GM12878 (cell line): ENCODE measurements at regions not wholly inside any gene's neighbourhood (a gene's known extent, or its start where the extent isn't known, plus 50 kb on each side); places are given as distances from the start of the nearest gene placed in this dataset.
A peak's percentile ranks its signal among the peaks of the same experiment; 100 is the strongest.

ENCODE experiments used
- ATAC-seq: fragments of 200-7000 bp; cut with Tn5 transposase; 3 replicates; pipeline ENCODE4 v1.9.1; 2020; ENCODE audit warnings: mild to moderate bottlenecking, moderate library complexity
- BruUV-seq: library from RNA; stranded (reverse); fragments of 400-500 nt; replicated peaks from 2 replicates; lab custom pipeline; 2021; lab: Mats Ljungman, UMichigan
- CTCF ChIA-PET: fragments of 300-600 bp; sonication (Branson Sonifier 250); formaldehyde crosslinking; extraction: SDS; loops from one replicate; lab custom pipeline; 2021; ENCODE audit warnings: inconsistent platforms; lab: Yijun Ruan, JAX
- POLR2A ChIA-PET: fragments of 350-600 bp; formaldehyde crosslinking; extraction: SDS; loops from one replicate; lab custom pipeline; 2021; ENCODE audit warnings: inconsistent platforms; lab: Charles Lee
- RAD21 ChIA-PET: fragments of 300-600 bp; sonication (Branson Sonifier 250); formaldehyde crosslinking; loops from one replicate; lab custom pipeline; 2023; ENCODE audit warnings: antibody characterized with exemption; ENCODE audit not compliant: unreplicated experiment; lab: Charles Lee
- SMC1A ChIA-PET: fragments of 300-600 bp; sonication (Branson Sonifier 250); formaldehyde crosslinking; loops from one replicate; lab custom pipeline; 2023; ENCODE audit not compliant: unreplicated experiment, uncharacterized antibody; lab: Charles Lee
- DNase-seq: peaks from one replicate; pipeline ENCODE4 v3.0.0-alpha.2; 2011; ENCODE audit warnings: low read depth, low spot score
- FAIRE-seq: peaks from 3 replicates; lab custom pipeline; 2011; peaks lifted over from hg19 to GRCh38; lab: Jason Lieb, UNC
- H2AFZ ChIP-seq: 2 replicates; pipeline ENCODE4 v1.6.0; 2011; ENCODE audit warnings: low read depth, low read length, control low read depth; ENCODE audit not compliant: control insufficient read depth
- H3K27ac ChIP-seq: 2 replicates; pipeline ENCODE4 v1.5.1; 2011; ENCODE audit warnings: control low read depth; ENCODE audit not compliant: control insufficient read depth, insufficient read depth
- H3K27me3 ChIP-seq, 2 experiments: replicated peaks in 1 of 2; 2 replicates each; pipeline versions ENCODE4 v1.6.0 to v1.6.1; 2011; ENCODE audit warnings: low read length in 1 of 2; ENCODE audit not compliant: control insufficient read depth in 2 of 2, insufficient read depth in 2 of 2
- H3K36me3 ChIP-seq, 2 experiments: 2 replicates each; pipeline ENCODE4 v1.5.1; 2011; ENCODE audit warnings: low read length in 1 of 2; ENCODE audit not compliant: control insufficient read depth in 2 of 2, insufficient read depth in 2 of 2
- H3K4me1 ChIP-seq: 2 replicates; pipeline ENCODE4 v1.6.1; 2011; ENCODE audit warnings: mild to moderate bottlenecking, low read length, moderate library complexity, mixed read lengths; ENCODE audit not compliant: control insufficient read depth, insufficient read depth
- H3K4me2 ChIP-seq: 2 replicates; pipeline ENCODE4 v1.6.0; 2011; ENCODE audit warnings: control low read depth; ENCODE audit not compliant: control insufficient read depth, insufficient read depth
- H3K4me3 ChIP-seq: fragments of 200-600 bp; sonication (generic); 2 replicates; pipeline ENCODE4 v1.5.1; 2016
- H3K79me2 ChIP-seq: 2 replicates; pipeline ENCODE4 v1.6.0; 2011; ENCODE audit warnings: low read length; ENCODE audit not compliant: control insufficient read depth, insufficient read depth
- H3K9ac ChIP-seq: 2 replicates; pipeline ENCODE4 v1.8.0; 2011; ENCODE audit warnings: low read length, control low read depth, mixed read lengths; ENCODE audit not compliant: control insufficient read depth, insufficient read depth
- H3K9me3 ChIP-seq: replicated peaks from 3 replicates; pipeline ENCODE4 v1.5.1; 2011; ENCODE audit warnings: mild to moderate bottlenecking, low read length; ENCODE audit not compliant: control insufficient read depth, insufficient read depth
- H4K20me1 ChIP-seq: 2 replicates; pipeline ENCODE4 v1.6.0; 2011; ENCODE audit not compliant: control insufficient read depth, insufficient read depth
- EP300 ChIP-seq, 2 experiments: fragments of 150-350 bp in 1 of 2; IDR thresholded peaks; 2 replicates each; pipeline ENCODE4 v1.6.1; 2011 to 2012; ENCODE audit warnings: low read depth in 2 of 2, low read length in 2 of 2, borderline replicate concordance in 1 of 2, improper control_type of control experiment in 1 of 2, inconsistent platforms in 1 of 2; ENCODE audit not compliant: control insufficient read depth in 1 of 2
- ESRRA ChIP-seq: IDR thresholded peaks from 2 replicates; pipeline ENCODE4 v1.6.1; 2012; ENCODE audit warnings: mild to moderate bottlenecking, low read length, improper control_type of control experiment
- FOS ChIP-seq: IDR thresholded peaks from 3 replicates; pipeline ENCODE4 v1.6.1; 2011; ENCODE audit warnings: borderline replicate concordance; ENCODE audit not compliant: insufficient read length; ENCODE audit errors: extremely low read depth
- IKZF1 ChIP-seq: fragments of 450-650 bp; conservative IDR thresholded peaks from 2 replicates; pipeline ENCODE4 v1.6.1; 2017; ENCODE audit warnings: antibody characterized with exemption, mild to moderate bottlenecking
- IKZF2 ChIP-seq, 2 experiments: fragments of 450-650 bp; IDR thresholded peaks; 2 replicates each; pipeline ENCODE4 v1.6.1; 2017; ENCODE audit warnings: mild to moderate bottlenecking in 2 of 2, moderate library complexity in 2 of 2
- NFYB ChIP-seq: IDR thresholded peaks from 2 replicates; pipeline ENCODE4 v1.6.1; 2011; ENCODE audit warnings: low read depth, mild to moderate bottlenecking, low read length, improper control_type of control experiment, moderate library complexity; ENCODE audit not compliant: insufficient read depth
- SP1 ChIP-seq: IDR thresholded peaks from one replicate; pipeline ENCODE4 v1.6.1; 2011; ENCODE audit warnings: low read depth, low read length
- SPI1 ChIP-seq: IDR thresholded peaks from 2 replicates; pipeline ENCODE4 v1.6.1; 2011; ENCODE audit warnings: low read depth, mild to moderate bottlenecking, low read length, moderate library complexity, borderline replicate concordance; ENCODE audit not compliant: insufficient read depth
- SRF ChIP-seq, 2 experiments: IDR thresholded peaks; 2 replicates each; pipeline ENCODE4 v1.6.1; 2011; ENCODE audit warnings: low read depth in 2 of 2, low read length in 2 of 2, mild to moderate bottlenecking in 1 of 2, moderate library complexity in 1 of 2
- TCF12 ChIP-seq: IDR thresholded peaks from 2 replicates; pipeline ENCODE4 v1.6.1; 2011; ENCODE audit warnings: low read depth, mild to moderate bottlenecking, low read length
- ZZZ3 ChIP-seq: IDR thresholded peaks from 2 replicates; pipeline ENCODE4 v1.6.1; 2011; ENCODE audit warnings: low read depth; ENCODE audit not compliant: control insufficient read depth, insufficient read length
- WGBS: methylation state at CpG from one replicate; pipeline ENCODE4 v1.1.6; 2016; ENCODE audit warnings: low lambda C conversion rate; ENCODE audit not compliant: insufficient replicate concordance, insufficient coverage; ENCODE audit errors: missing lambda C conversion rate; 5-methylcytosine and 5-hydroxymethylcytosine counted together
- in situ Hi-C: fragments of 300-500 bp; cut with MboI; formaldehyde crosslinking; loops from 9 replicates; pipeline ENCODE4 v1.14.3; 2018; ENCODE audit warnings: mixed read lengths
- intact Hi-C: fragments of 100-400 bp; cut with micrococcal nuclease; formaldehyde crosslinking; loops from one replicate; pipeline ENCODE4 v1.14.2; 2022; ENCODE audit not compliant: unreplicated experiment
- TF ChIP-seq, protein P1 (sequence below): fragments of 450-650 bp; IDR thresholded peaks from 2 replicates; pipeline ENCODE4 v1.6.1; 2016; ENCODE audit warnings: mild to moderate bottlenecking
- TF ChIP-seq, protein P2 (sequence below), 3 experiments: IDR thresholded peaks in 2 of 3; conservative IDR thresholded peaks in 1 of 3; 2 replicates each; pipeline ENCODE4 v1.5.1; 2011; ENCODE audit warnings: low read depth in 3 of 3, low read length in 3 of 3, mild to moderate bottlenecking in 3 of 3, control low read depth in 2 of 3, moderate library complexity in 2 of 3, inconsistent platforms in 1 of 3, mixed read lengths in 1 of 3; ENCODE audit not compliant: control insufficient read depth in 2 of 3, insufficient read depth in 1 of 3; ENCODE audit errors: extremely low read depth in 1 of 3
- TF ChIP-seq, protein P3 (sequence below): fragments of 450-650 bp; IDR thresholded peaks from 2 replicates; pipeline ENCODE4 v1.6.1; 2017; ENCODE audit warnings: mild to moderate bottlenecking, moderate library complexity

DNA sequence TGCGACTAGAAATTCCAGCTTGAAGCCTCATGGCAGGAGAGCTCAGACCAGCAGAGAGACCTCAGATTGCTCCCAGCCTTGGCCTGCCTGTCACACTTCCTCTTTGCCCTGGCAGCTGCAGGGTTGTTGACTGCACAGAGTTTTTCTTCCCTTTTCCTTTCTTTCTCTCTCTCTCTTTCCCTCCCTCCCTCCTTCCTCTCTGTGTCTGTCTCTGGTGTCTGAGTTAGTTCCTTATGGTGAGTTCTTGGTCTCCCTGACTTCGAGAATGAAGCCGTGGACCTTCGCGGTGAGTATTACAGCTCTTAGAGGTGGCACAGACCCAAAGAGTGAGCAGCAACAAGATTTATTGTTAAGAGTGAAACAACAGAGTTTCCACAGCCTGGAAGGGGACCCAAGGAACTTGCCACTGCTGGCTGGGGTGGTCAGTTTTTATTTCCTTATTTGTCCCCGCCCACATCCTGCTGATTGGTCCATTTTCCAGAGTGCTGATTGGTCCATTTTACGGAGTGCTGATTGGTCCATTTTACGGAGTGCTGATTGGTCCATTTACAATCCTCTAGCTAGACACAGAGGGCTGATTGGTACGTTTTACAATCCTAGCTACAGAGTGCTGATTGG, 266.3 kb downstream of the RPS24 start:
- Histone ChIP-seq H3K9ac (no peak overlapping the region), H3K36me3 (no peaks in the 10 kb centered on the region), H3K9me3 (no peaks in the 10 kb centered on the region), H3K4me3 (no peak overlapping the region), H3K4me1 (peaks cover 15% of the 10 kb centered on the region), H4K20me1 (no peaks in the 10 kb centered on the region), H2AFZ (peak overlapping the region; percentile 77), H3K79me2 (no peaks in the 10 kb centered on the region), H3K27ac (peak overlapping the region; percentile 15; the same call in 1 of the 2 replicates), H3K27me3 (no peaks in the 10 kb centered on the region), H3K4me2 (no peak overlapping the region)
- DNase-seq (peak; percentile 3), FAIRE-seq (no peak), ATAC-seq (no peak)
- CTCF ChIA-PET: no interaction called here
- in situ Hi-C loops: no loop called here
- POLR2A ChIA-PET: no interaction called here
- WGBS: 45% methylated on average over 9 of the region's 9 CpGs
- RAD21 ChIA-PET: no interaction called here
- TF ChIP-seq ESRRA (no peak), FOS (peak; percentile 9), SP1 (peak; percentile 38), IKZF1 (peak; percentile 47), SRF (IDR thresholded peaks at IDR 0.05; ENCODE audit: low read depth in 2 of 2, low read length in 2 of 2) (no peak), SPI1 (peak; percentile 82), NFYB (peak; percentile 81), IKZF2 (IDR thresholded peaks at IDR 0.05) (peak; percentile 62 to 66; a peak in 2 of 4 replicates), TCF12 (0 out of 2 replicates have a peak, but pooled peaks have one; percentile 21), EP300 (IDR thresholded peaks at IDR 0.05; ENCODE audit: borderline replicate concordance in 1 of 2, control insufficient read depth in 1 of 2, low read depth in 2 of 2, low read length in 2 of 2) (no peak), ZZZ3 (no peak)
- TF ChIP-seq, protein P1, sequence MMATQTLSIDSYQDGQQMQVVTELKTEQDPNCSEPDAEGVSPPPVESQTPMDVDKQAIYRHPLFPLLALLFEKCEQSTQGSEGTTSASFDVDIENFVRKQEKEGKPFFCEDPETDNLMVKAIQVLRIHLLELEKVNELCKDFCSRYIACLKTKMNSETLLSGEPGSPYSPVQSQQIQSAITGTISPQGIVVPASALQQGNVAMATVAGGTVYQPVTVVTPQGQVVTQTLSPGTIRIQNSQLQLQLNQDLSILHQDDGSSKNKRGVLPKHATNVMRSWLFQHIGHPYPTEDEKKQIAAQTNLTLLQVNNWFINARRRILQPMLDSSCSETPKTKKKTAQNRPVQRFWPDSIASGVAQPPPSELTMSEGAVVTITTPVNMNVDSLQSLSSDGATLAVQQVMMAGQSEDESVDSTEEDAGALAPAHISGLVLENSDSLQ: peak; percentile 45; the same call in 1 of the 2 replicates
- TF ChIP-seq, protein P2, sequence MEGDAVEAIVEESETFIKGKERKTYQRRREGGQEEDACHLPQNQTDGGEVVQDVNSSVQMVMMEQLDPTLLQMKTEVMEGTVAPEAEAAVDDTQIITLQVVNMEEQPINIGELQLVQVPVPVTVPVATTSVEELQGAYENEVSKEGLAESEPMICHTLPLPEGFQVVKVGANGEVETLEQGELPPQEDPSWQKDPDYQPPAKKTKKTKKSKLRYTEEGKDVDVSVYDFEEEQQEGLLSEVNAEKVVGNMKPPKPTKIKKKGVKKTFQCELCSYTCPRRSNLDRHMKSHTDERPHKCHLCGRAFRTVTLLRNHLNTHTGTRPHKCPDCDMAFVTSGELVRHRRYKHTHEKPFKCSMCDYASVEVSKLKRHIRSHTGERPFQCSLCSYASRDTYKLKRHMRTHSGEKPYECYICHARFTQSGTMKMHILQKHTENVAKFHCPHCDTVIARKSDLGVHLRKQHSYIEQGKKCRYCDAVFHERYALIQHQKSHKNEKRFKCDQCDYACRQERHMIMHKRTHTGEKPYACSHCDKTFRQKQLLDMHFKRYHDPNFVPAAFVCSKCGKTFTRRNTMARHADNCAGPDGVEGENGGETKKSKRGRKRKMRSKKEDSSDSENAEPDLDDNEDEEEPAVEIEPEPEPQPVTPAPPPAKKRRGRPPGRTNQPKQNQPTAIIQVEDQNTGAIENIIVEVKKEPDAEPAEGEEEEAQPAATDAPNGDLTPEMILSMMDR (IDR thresholded peaks at IDR 0.05 in 2 of 3, conservative IDR thresholded peaks at IDR 0.05 in 1 of 3; ENCODE audit: control insufficient read depth in 2 of 3, extremely low read depth in 1 of 3, insufficient read depth in 1 of 3, low read depth in 3 of 3, low read length in 3 of 3): no peak
- TF ChIP-seq, protein P3, sequence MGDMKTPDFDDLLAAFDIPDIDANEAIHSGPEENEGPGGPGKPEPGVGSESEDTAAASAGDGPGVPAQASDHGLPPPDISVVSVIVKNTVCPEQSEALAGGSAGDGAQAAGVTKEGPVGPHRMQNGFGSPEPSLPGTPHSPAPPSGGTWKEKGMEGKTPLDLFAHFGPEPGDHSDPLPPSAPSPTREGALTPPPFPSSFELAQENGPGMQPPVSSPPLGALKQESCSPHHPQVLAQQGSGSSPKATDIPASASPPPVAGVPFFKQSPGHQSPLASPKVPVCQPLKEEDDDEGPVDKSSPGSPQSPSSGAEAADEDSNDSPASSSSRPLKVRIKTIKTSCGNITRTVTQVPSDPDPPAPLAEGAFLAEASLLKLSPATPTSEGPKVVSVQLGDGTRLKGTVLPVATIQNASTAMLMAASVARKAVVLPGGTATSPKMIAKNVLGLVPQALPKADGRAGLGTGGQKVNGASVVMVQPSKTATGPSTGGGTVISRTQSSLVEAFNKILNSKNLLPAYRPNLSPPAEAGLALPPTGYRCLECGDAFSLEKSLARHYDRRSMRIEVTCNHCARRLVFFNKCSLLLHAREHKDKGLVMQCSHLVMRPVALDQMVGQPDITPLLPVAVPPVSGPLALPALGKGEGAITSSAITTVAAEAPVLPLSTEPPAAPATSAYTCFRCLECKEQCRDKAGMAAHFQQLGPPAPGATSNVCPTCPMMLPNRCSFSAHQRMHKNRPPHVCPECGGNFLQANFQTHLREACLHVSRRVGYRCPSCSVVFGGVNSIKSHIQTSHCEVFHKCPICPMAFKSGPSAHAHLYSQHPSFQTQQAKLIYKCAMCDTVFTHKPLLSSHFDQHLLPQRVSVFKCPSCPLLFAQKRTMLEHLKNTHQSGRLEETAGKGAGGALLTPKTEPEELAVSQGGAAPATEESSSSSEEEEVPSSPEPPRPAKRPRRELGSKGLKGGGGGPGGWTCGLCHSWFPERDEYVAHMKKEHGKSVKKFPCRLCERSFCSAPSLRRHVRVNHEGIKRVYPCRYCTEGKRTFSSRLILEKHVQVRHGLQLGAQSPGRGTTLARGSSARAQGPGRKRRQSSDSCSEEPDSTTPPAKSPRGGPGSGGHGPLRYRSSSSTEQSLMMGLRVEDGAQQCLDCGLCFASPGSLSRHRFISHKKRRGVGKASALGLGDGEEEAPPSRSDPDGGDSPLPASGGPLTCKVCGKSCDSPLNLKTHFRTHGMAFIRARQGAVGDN: no peak
- SMC1A ChIA-PET: interaction anchor here (0.9 kb wide), 1 partner anchor 18 kb away, joined by 3 read pairs; no protein-coding TSS in a partner anchor
- intact Hi-C loops: loop anchor here (5.0 kb wide), 1 partner anchor 253 kb away; no protein-coding TSS in a partner anchor
- no TSS peak for BruUV-seq
